B cell (primary cell): ENCODE measurements at regions not wholly inside any gene's neighbourhood (a gene's known extent, or its start where the extent isn't known, plus 50 kb on each side); places are given as distances from the start of the nearest gene placed in this dataset.

Experiments used
- ATAC-seq: fragments of 200-7000 bp; cut with Tn5 transposase; one replicate; pipeline ENCODE4 v1.10.0; 2021; ENCODE audit warnings: low read depth, mild to moderate bottlenecking, moderate number of reproducible peaks, moderate library complexity
- CTCF ChIA-PET: fragments of 350-600 bp; sonication (Branson Sonifier 250); formaldehyde crosslinking; loops from one replicate; lab custom pipeline; 2021; ENCODE audit warnings: antibody characterized with exemption, inconsistent platforms; lab: Charles Lee
- POLR2A ChIA-PET: fragments of 350-600 bp; sonication (Branson Sonifier 250); formaldehyde crosslinking; loops from one replicate; lab custom pipeline; 2021; ENCODE audit warnings: antibody characterized with exemption; lab: Charles Lee
- DNase-seq: peaks from one replicate; pipeline ENCODE4 v3.0.0; 2013
- H2AFZ ChIP-seq: 2 replicates; pipeline ENCODE4 v1.6.1; 2012; ENCODE audit warnings: mild to moderate bottlenecking, low read depth, low read length; ENCODE audit not compliant: insufficient read depth, poor library complexity, severe bottlenecking
- H3K27ac ChIP-seq, 2 donors: 1 replicate in 1 of 2; 2 replicates in 1 of 2; pipeline ENCODE4 v1.5.1; 2012 to 2013; ENCODE audit warnings: low read length in 2 of 2, mild to moderate bottlenecking in 2 of 2, moderate library complexity in 1 of 2
- H3K27me3 ChIP-seq, 4 experiments: fragments of 200-600 bp in 1 of 4; sonication (generic) in 1 of 4; replicated peaks in 1 of 4; 1 replicate in 2 of 4; 2 replicates in 2 of 4; pipeline versions ENCODE4 v1.6.1 to v1.7.0; 2013 to 2016; ENCODE audit warnings: low read length in 3 of 4, mild to moderate bottlenecking in 2 of 4, mixed read lengths in 1 of 4, moderate library complexity in 1 of 4; ENCODE audit not compliant: insufficient read depth in 4 of 4, control insufficient read depth in 3 of 4; ENCODE audit errors: control extremely low read depth in 1 of 4
- H3K36me3 ChIP-seq, 2 experiments: replicated peaks in 1 of 2; 1 replicate in 1 of 2; 2 replicates in 1 of 2; pipeline versions ENCODE4 v1.6.1 to v1.7.1; 2013; ENCODE audit warnings: low read length in 1 of 2; ENCODE audit not compliant: insufficient read depth in 2 of 2, control insufficient read depth in 1 of 2; ENCODE audit errors: control extremely low read depth in 1 of 2, extremely low read depth in 1 of 2
- H3K4me1 ChIP-seq, 2 donors: fragments of 200-600 bp in 1 of 2; sonication (generic) in 1 of 2; 1 replicate in 1 of 2; 2 replicates in 1 of 2; pipeline versions ENCODE4 v1.5.1 to v1.6.1; 2013 to 2017; ENCODE audit warnings: low read length in 2 of 2; ENCODE audit not compliant: control insufficient read depth in 2 of 2, insufficient read depth in 2 of 2
- H3K4me2 ChIP-seq: replicated peaks from 2 replicates; pipeline ENCODE3; 2012; ENCODE audit warnings: mild to moderate bottlenecking, low read depth, low read length; ENCODE audit not compliant: poor library complexity, severe bottlenecking
- H3K4me3 ChIP-seq, 5 experiments: fragments of 200-600 bp in 1 of 5; sonication (generic) in 1 of 5; 1 replicate in 3 of 5; 2 replicates in 2 of 5; pipeline versions ENCODE4 v1.5.1 to v1.7.0; 2011 to 2016; ENCODE audit warnings: low read length in 4 of 5, mild to moderate bottlenecking in 4 of 5, low read depth in 2 of 5, control low read depth in 1 of 5, moderate library complexity in 1 of 5; ENCODE audit not compliant: insufficient read depth in 1 of 5; ENCODE audit errors: control extremely low read depth in 1 of 5, extremely low read depth in 1 of 5
- H3K79me2 ChIP-seq: fragments of 200-600 bp; sonication (generic); one replicate; pipeline ENCODE4 v1.6.0; 2016; ENCODE audit warnings: low read length; ENCODE audit not compliant: control insufficient read depth, insufficient read depth
- H3K9ac ChIP-seq: fragments of 200-600 bp; sonication (generic); 2 replicates; pipeline ENCODE4 v1.6.1; 2017; ENCODE audit warnings: mild to moderate bottlenecking, low read length, moderate library complexity
- H3K9me3 ChIP-seq, 3 donors: one replicate each; pipeline versions ENCODE4 v1.6.1 to v1.7.1; 2013; ENCODE audit warnings: low read length in 2 of 3; ENCODE audit not compliant: control insufficient read depth in 2 of 3, insufficient read depth in 1 of 3; ENCODE audit errors: control extremely low read depth in 1 of 3
- H4K20me1 ChIP-seq: 2 replicates; pipeline ENCODE4 v1.6.0; 2012; ENCODE audit warnings: mild to moderate bottlenecking, low read length; ENCODE audit not compliant: insufficient read depth, control insufficient read depth, poor library complexity, severe bottlenecking
- H3K27ac Mint-ChIP-seq: one replicate; pipeline ENCODE4 v1.8.0; 2021; ENCODE audit warnings: mixed read lengths
- H3K27me3 Mint-ChIP-seq: one replicate; pipeline ENCODE4 v1.8.0; 2021; ENCODE audit warnings: mixed read lengths
- H3K4me1 Mint-ChIP-seq: one replicate; pipeline ENCODE4 v1.8.0; 2021; ENCODE audit warnings: mixed read lengths
- H3K4me3 Mint-ChIP-seq: one replicate; pipeline ENCODE4 v1.8.0; 2021; ENCODE audit warnings: mixed read lengths
- H3K9me3 Mint-ChIP-seq: one replicate; pipeline ENCODE4 v1.8.0; 2022; ENCODE audit warnings: mixed read lengths; ENCODE audit not compliant: insufficient read depth
- EZH2 ChIP-seq: IDR thresholded peaks from 2 replicates; pipeline ENCODE4 v1.6.1; 2012; ENCODE audit warnings: borderline replicate concordance, low read depth, mild to moderate bottlenecking, moderate library complexity, low read length; ENCODE audit not compliant: insufficient read depth, poor library complexity, severe bottlenecking
- WGBS: methylation state at CpG from one replicate; pipeline ENCODE4 v1.1.5; 2013; ENCODE audit warnings: missing lambda C conversion rate; ENCODE audit not compliant: insufficient coverage; 5-methylcytosine and 5-hydroxymethylcytosine counted together
- intact Hi-C: fragments of 100-400 bp; cut with micrococcal nuclease; formaldehyde crosslinking; loops from one replicate; pipeline ENCODE4 v1.10.0; 2022
- TF ChIP-seq, protein P1 (sequence below): fragments of 200-600 bp; IDR thresholded peaks from one replicate; pipeline ENCODE4 v1.8.0; 2022; ENCODE audit warnings: antibody characterized with exemption, mild to moderate bottlenecking

DNA sequence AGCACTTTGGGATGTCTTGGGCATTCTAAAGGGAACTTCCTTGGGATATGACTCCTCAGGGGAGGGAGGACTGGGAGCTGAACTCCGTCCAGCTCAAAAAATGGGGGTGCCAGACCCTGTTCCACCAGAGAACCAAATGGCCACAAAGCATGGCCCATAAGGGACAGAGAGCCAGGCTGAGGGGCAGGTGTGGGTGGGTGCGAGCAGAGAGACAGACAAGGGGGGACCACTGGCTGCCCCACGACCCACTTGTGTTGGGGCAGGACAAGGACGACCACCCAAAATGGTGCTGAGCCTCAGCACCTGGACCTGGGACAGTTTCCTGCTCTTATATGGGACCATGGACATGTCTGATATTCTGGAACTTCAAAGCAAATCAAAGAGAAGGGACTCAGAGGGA lies 148.2 kb upstream of the MLN start:
- no peak for DNase-seq
- Histone ChIP-seq H3K36me3 (no peaks in the 10 kb centered on the region), H3K9ac (no peak overlapping the region), H3K27me3 (peaks cover 0 to 3% (median 0%) of the 10 kb centered on the region in 4 experiments), H3K9me3 (peaks cover 0 to 3% (median 0%) of the 10 kb centered on the region in 3 donors), H3K4me1 (no peaks in the 10 kb centered on the region), H3K79me2 (no peaks in the 10 kb centered on the region), H3K27ac (no peak overlapping the region), H3K4me3 (no peak overlapping the region), H3K4me2 (no peak overlapping the region), H4K20me1 (no peaks in the 10 kb centered on the region), H2AFZ (no peak overlapping the region)
- Mint-ChIP-seq H3K4me1 (no peaks in the 10 kb centered on the region), H3K4me3 (no peak overlapping the region), H3K27ac (no peak overlapping the region), H3K27me3 (peaks cover 9% of the 10 kb centered on the region), H3K9me3 (no peaks in the 10 kb centered on the region)
- ChIA-PET POLR2A (no interaction called here), CTCF (no interaction called here)
- WGBS = 78% methylated on average over 4 of the region's 4 CpGs
- no peak for ATAC-seq
- TF ChIP-seq, protein P1, sequence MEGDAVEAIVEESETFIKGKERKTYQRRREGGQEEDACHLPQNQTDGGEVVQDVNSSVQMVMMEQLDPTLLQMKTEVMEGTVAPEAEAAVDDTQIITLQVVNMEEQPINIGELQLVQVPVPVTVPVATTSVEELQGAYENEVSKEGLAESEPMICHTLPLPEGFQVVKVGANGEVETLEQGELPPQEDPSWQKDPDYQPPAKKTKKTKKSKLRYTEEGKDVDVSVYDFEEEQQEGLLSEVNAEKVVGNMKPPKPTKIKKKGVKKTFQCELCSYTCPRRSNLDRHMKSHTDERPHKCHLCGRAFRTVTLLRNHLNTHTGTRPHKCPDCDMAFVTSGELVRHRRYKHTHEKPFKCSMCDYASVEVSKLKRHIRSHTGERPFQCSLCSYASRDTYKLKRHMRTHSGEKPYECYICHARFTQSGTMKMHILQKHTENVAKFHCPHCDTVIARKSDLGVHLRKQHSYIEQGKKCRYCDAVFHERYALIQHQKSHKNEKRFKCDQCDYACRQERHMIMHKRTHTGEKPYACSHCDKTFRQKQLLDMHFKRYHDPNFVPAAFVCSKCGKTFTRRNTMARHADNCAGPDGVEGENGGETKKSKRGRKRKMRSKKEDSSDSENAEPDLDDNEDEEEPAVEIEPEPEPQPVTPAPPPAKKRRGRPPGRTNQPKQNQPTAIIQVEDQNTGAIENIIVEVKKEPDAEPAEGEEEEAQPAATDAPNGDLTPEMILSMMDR = no peak
- TF ChIP-seq EZH2 = no peak
- intact Hi-C loops = no loop called here

DNA sequence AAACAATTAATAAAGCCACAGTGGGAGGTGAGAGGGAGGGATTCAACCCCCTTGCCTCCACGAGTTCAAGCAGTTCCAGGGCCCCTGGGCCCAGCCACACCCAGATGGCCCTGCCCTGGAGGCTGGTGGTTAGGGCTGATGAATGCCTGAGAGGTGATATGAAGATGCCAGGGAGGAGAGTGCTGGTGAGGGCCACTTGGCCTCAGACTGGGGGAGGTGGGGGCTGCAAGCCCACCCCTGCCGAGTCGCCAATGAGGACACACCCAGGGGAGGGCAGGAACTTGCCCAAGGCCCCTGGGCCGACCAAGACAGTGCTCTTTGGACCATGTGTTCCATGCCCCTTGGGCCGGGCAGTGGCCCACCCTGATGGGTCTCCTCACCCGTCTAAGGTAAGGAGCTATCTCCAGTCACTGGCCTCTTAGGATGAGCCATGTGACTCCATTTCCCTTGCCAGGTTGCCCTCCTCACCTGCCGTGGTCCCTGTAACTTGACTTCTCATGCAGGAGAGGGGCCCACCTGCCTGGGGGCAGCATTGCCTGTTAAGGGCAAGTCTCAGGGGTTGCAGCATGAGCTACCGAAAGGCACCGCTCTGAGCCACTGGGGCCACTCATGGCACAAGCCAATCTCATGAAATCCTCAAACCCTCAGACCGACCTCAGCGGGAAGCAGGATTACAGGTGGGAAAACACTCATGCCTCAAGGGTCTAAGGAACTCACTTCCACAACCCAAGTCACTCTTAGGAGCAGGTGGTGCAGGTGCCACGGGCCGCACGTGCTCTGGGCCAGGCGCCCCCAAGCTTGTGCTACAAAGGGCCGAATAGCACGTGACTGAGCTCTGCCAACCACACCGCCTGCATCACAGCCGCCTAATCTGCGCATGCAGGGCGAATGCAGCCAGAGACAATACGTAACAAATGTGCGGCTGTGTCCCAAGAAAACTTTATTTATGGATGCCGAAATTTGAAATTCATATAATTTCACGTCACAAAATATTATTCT lies 147.4 kb upstream of the MLN start:
- H3K9ac ChIP-seq = no peak overlapping the region
- intact Hi-C loops = no loop called here
- TF ChIP-seq, protein P1 = no peak
- TF ChIP-seq EZH2 = no peak
- no peak overlapping the region for H3K4me2 ChIP-seq
- no peak overlapping the region for H3K4me3 ChIP-seq
- H3K79me2 ChIP-seq = no peaks in the 10 kb centered on the region
- no peaks in the 10 kb centered on the region for H4K20me1 ChIP-seq
- peaks cover 4% of the 10 kb centered on the region for H3K27me3 Mint-ChIP-seq
- H3K27ac Mint-ChIP-seq = no peak overlapping the region
- H3K9me3 Mint-ChIP-seq = no peaks in the 10 kb centered on the region
- ATAC-seq (no peak), DNase-seq (no peak)
- no peaks in the 10 kb centered on the region for H3K4me1 Mint-ChIP-seq
- ChIA-PET CTCF (no interaction called here), POLR2A (no interaction called here)
- no peak overlapping the region for H3K27ac ChIP-seq
- no peak overlapping the region for H3K4me3 Mint-ChIP-seq
- peaks cover 0 to 3% (median 0%) of the 10 kb centered on the region in 4 experiments for H3K27me3 ChIP-seq
- H2AFZ ChIP-seq = no peak overlapping the region
- no peaks in the 10 kb centered on the region for H3K36me3 ChIP-seq
- no peaks in the 10 kb centered on the region for H3K4me1 ChIP-seq
- peaks cover 0 to 3% (median 0%) of the 10 kb centered on the region in 3 donors for H3K9me3 ChIP-seq
- WGBS = 86% methylated on average over 24 of the region's 25 CpGs
